GM20000 (cell line): ENCODE measurements at regions not wholly inside any gene's neighbourhood (a gene's known extent, or its start where the extent isn't known, plus 50 kb on each side); places are given as distances from the start of the nearest gene placed in this dataset.

Experiments
- DNase-seq: peaks from one replicate; pipeline ENCODE4 v3.0.0; 2012; ENCODE audit warnings: low spot score
- CTCF ChIP-seq: IDR thresholded peaks from 2 replicates; pipeline ENCODE4 v1.5.1; 2012; ENCODE audit warnings: mild to moderate bottlenecking, control low read depth; ENCODE audit errors: extremely low read depth, missing control alignments

GRCh38 chr20:60501048-60501447 is 542.8 kb downstream of the CDH26 start:
- no peak for TF ChIP-seq CTCF
- no peak for DNase-seq

GRCh38 chr20:60502881-60503280 is 544.7 kb downstream of the CDH26 start:
- no peak for DNase-seq
- TF ChIP-seq CTCF: no peak

GRCh38 chr20:60505423-60505822 is 547.2 kb downstream of the CDH26 start:
- no peak for DNase-seq
- TF ChIP-seq CTCF: no peak

- no peak for TF ChIP-seq CTCF
- DNase-seq: no peak
Measured at GRCh38 chr20:60506061-60506460, 547.8 kb downstream of the CDH26 start.

GRCh38 chr20:60507087-60507694 is 549.0 kb downstream of the CDH26 start:
- TF ChIP-seq CTCF: no peak
- DNase-seq: no peak

GRCh38 chr20:60509407-60509806 is 551.2 kb downstream of the CDH26 start:
- DNase-seq: no peak
- no peak for TF ChIP-seq CTCF

GRCh38 chr20:60510356-60510755 is 552.1 kb downstream of the CDH26 start:
- DNase-seq: no peak
- no peak for TF ChIP-seq CTCF
